Transverse colon (tissue), 4 donors: ENCODE measurements at regions not wholly inside any gene's neighbourhood (a gene's known extent, or its start where the extent isn't known, plus 50 kb on each side); places are given as distances from the start of the nearest gene placed in this dataset.

ENCODE experiments used
- DNase-seq: peaks from one replicate; pipeline ENCODE4 v3.0.0-alpha.2; 2019
- H3K27ac ChIP-seq, 4 donors: fragments of 200-600 bp; sonication (generic); 2 replicates each; pipeline ENCODE4 v1.5.1; 2016 to 2018; ENCODE audit warnings: inconsistent platforms in 4 of 4
- H3K27me3 ChIP-seq: fragments of 200-600 bp; sonication (generic); 2 replicates; pipeline ENCODE4 v1.5.1; 2017; ENCODE audit warnings: inconsistent platforms
- H3K36me3 ChIP-seq, 4 donors: fragments of 200-600 bp; sonication (generic); 2 replicates each; pipeline ENCODE4 v1.5.1; 2017 to 2019; ENCODE audit warnings: inconsistent platforms in 4 of 4
- H3K4me1 ChIP-seq, 4 donors: fragments of 200-600 bp; sonication (generic); 2 replicates each; pipeline ENCODE4 v1.5.1; 2017 to 2020; ENCODE audit warnings: inconsistent platforms in 4 of 4
- H3K4me3 ChIP-seq, 4 donors: fragments of 200-600 bp; sonication (generic); 1 replicate in 1 of 4; 2 replicates in 3 of 4; pipeline versions ENCODE4 v1.5.1 to v1.6.1; 2017 to 2019; ENCODE audit warnings: inconsistent platforms in 4 of 4
- H3K9me3 ChIP-seq, 2 donors: fragments of 200-600 bp; sonication (generic); 2 replicates each; pipeline ENCODE4 v1.5.1; 2017 to 2019; ENCODE audit warnings: inconsistent platforms in 2 of 2
- CTCF ChIP-seq, 5 experiments: fragments of 200-600 bp in 3 of 5; fragments of 450-650 bp in 2 of 5; sonication (generic) in 3 of 5; IDR thresholded peaks; 1 replicate in 2 of 5; 2 replicates in 3 of 5; pipeline ENCODE4 v1.5.1; 2016 to 2017; ENCODE audit warnings: antibody characterized with exemption in 5 of 5, inconsistent platforms in 3 of 5, mild to moderate bottlenecking in 2 of 5, moderate library complexity in 1 of 5
- EP300 ChIP-seq: sonication (generic); formaldehyde crosslinking; IDR thresholded peaks from one replicate; pipeline ENCODE4 v1.6.1; 2017; ENCODE audit warnings: antibody characterized with exemption, low read depth
- POLR2A ChIP-seq: fragments of 450-650 bp; IDR thresholded peaks from one replicate; pipeline ENCODE4 v1.6.1; 2016; ENCODE audit warnings: antibody characterized with exemption, mild to moderate bottlenecking, moderate library complexity
- POLR2AphosphoS5 ChIP-seq, 3 donors: sonication (generic); formaldehyde crosslinking; IDR thresholded peaks; one replicate each; pipeline ENCODE4 v1.6.1; 2016; ENCODE audit warnings: antibody characterized with exemption in 3 of 3
- WGBS, 2 donors: methylation state at CpG; one replicate each; pipeline ENCODE4 v1.1.5; 2018; ENCODE audit warnings: low coverage in 1 of 2; 5-methylcytosine and 5-hydroxymethylcytosine counted together
- in situ Hi-C, 4 donors: fragments of 200-750 bp; cut with MboI; loops; one replicate each; pipeline versions ENCODE4 v1.15.0 to v1.15.1; 2017; ENCODE audit warnings: low sequenced_read_pairs in 3 of 4, low pct_ligation_motif_present in 1 of 4, low pct_unique_long_range_greater_than_20kb in 1 of 4
- intact Hi-C: fragments of 100-400 bp; cut with DNase I; formaldehyde crosslinking; loops from one replicate; pipeline ENCODE4 v1.15.1; 2023; ENCODE audit warnings: low total_unique reads

GRCh38 chr7:55733241-55734140, 129.1 kb downstream of the SEPTIN14 start:
- H3K27me3 ChIP-seq: no peaks in the 10 kb centered on the region
- H3K27ac ChIP-seq: no peak overlapping the region
- H3K4me1 ChIP-seq: no peaks in the 10 kb centered on the region
- H3K9me3 ChIP-seq: no peaks in the 10 kb centered on the region
- intact Hi-C loops: no loop called here
- in situ Hi-C loops: no loop called here
- H3K36me3 ChIP-seq: no peaks in the 10 kb centered on the region
- no peak overlapping the region for H3K4me3 ChIP-seq
- DNase-seq: no peak
- 32 to 41% methylated on average over 3 to 8 of the region's 8 CpGs for WGBS, 2 donors
- TF ChIP-seq CTCF (IDR thresholded peaks at IDR 0.05): no peak
- TF ChIP-seq EP300: no peak
- no peak for TF ChIP-seq POLR2AphosphoS5 (IDR thresholded peaks at IDR 0.05)
- TF ChIP-seq POLR2A: no peak

- intact Hi-C loops (no loop called here), in situ Hi-C loops (no loop called here)
- H3K27ac ChIP-seq: no peak overlapping the region
- 90 to 93% methylated on average over 2 to 16 of the region's 16 CpGs for WGBS, 2 donors
- DNase-seq: no peak
- no peak for TF ChIP-seq EP300
- no peak for TF ChIP-seq POLR2AphosphoS5 (IDR thresholded peaks at IDR 0.05)
- TF ChIP-seq CTCF (IDR thresholded peaks at IDR 0.05): no peak
- TF ChIP-seq POLR2A: no peak
- H3K9me3 ChIP-seq: no peaks in the 10 kb centered on the region
- no peaks in the 10 kb centered on the region for H3K27me3 ChIP-seq
- H3K4me3 ChIP-seq: no peak overlapping the region
- no peaks in the 10 kb centered on the region for H3K4me1 ChIP-seq
- no peaks in the 10 kb centered on the region for H3K36me3 ChIP-seq
These were observed 130.6 kb downstream of the SEPTIN14 start for GRCh38 chr7:55731931-55732330.

GRCh38 chr7:55730197-55730596, 132.4 kb downstream of the SEPTIN14 start:
- TF ChIP-seq POLR2AphosphoS5 (IDR thresholded peaks at IDR 0.05) (no peak), CTCF (IDR thresholded peaks at IDR 0.05) (no peak), POLR2A (no peak), EP300 (no peak)
- intact Hi-C loops (no loop called here), in situ Hi-C loops (no loop called here)
- no peak overlapping the region for H3K27ac ChIP-seq
- WGBS, 2 donors: 60 to 79% methylated on average over 1 to 2 of the region's 2 CpGs
- DNase-seq: no peak
- no peaks in the 10 kb centered on the region for H3K9me3 ChIP-seq
- no peak overlapping the region for H3K4me3 ChIP-seq
- no peaks in the 10 kb centered on the region for H3K36me3 ChIP-seq
- no peaks in the 10 kb centered on the region for H3K4me1 ChIP-seq
- H3K27me3 ChIP-seq: no peaks in the 10 kb centered on the region

GRCh38 chr7:55723621-55723941, 139.0 kb downstream of the SEPTIN14 start:
- TF ChIP-seq POLR2A (no peak), CTCF (IDR thresholded peaks at IDR 0.05) (no peak), POLR2AphosphoS5 (IDR thresholded peaks at IDR 0.05) (no peak), EP300 (no peak)
- H3K4me1 ChIP-seq: no peaks in the 10 kb centered on the region
- no peaks in the 10 kb centered on the region for H3K27me3 ChIP-seq
- DNase-seq: no peak
- intact Hi-C loops: no loop called here
- H3K4me3 ChIP-seq: no peak overlapping the region
- 40 to 56% methylated on average over 1 to 7 of the region's 7 CpGs for WGBS, 2 donors
- H3K9me3 ChIP-seq: no peaks in the 10 kb centered on the region
- H3K36me3 ChIP-seq: no peaks in the 10 kb centered on the region
- H3K27ac ChIP-seq: no peak overlapping the region
- in situ Hi-C loops: no loop called here
